SK-N-SH treated with all-trans-retinoic acid at 6 μM for 48 hours (cell line): ENCODE measurements at regions not wholly inside any gene's neighbourhood (a gene's known extent, or its start where the extent isn't known, plus 50 kb on each side); places are given as distances from the start of the nearest gene placed in this dataset.

Experiments used
- ATAC-seq: fragments of 200-7000 bp; cut with Tn5 transposase; 3 replicates; pipeline ENCODE4 v1.9.1; 2020; ENCODE audit warnings: mild to moderate bottlenecking, moderate library complexity
- BACH2 ChIP-seq: fragments of 250-450 bp; sonication (Bioruptor Pico); IDR thresholded peaks from 2 replicates; pipeline ENCODE4 v1.9.0; 2021; ENCODE audit warnings: mild to moderate bottlenecking, borderline replicate concordance
- CREB5 ChIP-seq: fragments of 250-450 bp; sonication (Bioruptor Pico); IDR thresholded peaks from 2 replicates; pipeline ENCODE4 v1.5.1; 2020; ENCODE audit warnings: low read depth, mild to moderate bottlenecking, moderate library complexity
- CSDC2 ChIP-seq: fragments of 250-450 bp; sonication (Bioruptor Pico); IDR thresholded peaks from 2 replicates; pipeline ENCODE4 v1.5.0; 2020; ENCODE audit warnings: mild to moderate bottlenecking, moderate library complexity
- CSRNP3 ChIP-seq: fragments of 250-450 bp; sonication (Bioruptor Pico); IDR thresholded peaks from 2 replicates; pipeline ENCODE4 v1.5.1; 2021; ENCODE audit warnings: mild to moderate bottlenecking, moderate library complexity
- ESRRG ChIP-seq: fragments of 250-450 bp; sonication (Bioruptor Pico); IDR thresholded peaks from 2 replicates; pipeline ENCODE4 v1.6.1; 2021; ENCODE audit warnings: mild to moderate bottlenecking
- ISL1 ChIP-seq: fragments of 250-450 bp; sonication (Bioruptor Pico); IDR thresholded peaks from 2 replicates; pipeline ENCODE4 v2.1.2; 2022; ENCODE audit warnings: mild to moderate bottlenecking, moderate library complexity
- OSR1 ChIP-seq: fragments of 250-450 bp; sonication (Bioruptor Pico); IDR thresholded peaks from 2 replicates; pipeline ENCODE4 v1.8.0; 2022; ENCODE audit warnings: moderate library complexity, mild to moderate bottlenecking, inconsistent platforms
- PATZ1 ChIP-seq: fragments of 250-450 bp; sonication (Bioruptor Pico); IDR thresholded peaks from 2 replicates; pipeline ENCODE4 v1.8.0; 2020; ENCODE audit warnings: mild to moderate bottlenecking, moderate library complexity, borderline replicate concordance
- POU6F1 ChIP-seq: fragments of 250-450 bp; sonication (Bioruptor Pico); IDR thresholded peaks from 2 replicates; pipeline ENCODE4 v1.8.0; 2021; ENCODE audit warnings: low read depth, mild to moderate bottlenecking, moderate library complexity, borderline replicate concordance
- PPARA ChIP-seq: fragments of 250-450 bp; sonication (Bioruptor Pico); IDR thresholded peaks from 2 replicates; pipeline ENCODE4 v1.5.0; 2020; ENCODE audit warnings: mild to moderate bottlenecking, borderline replicate concordance
- SNAI2 ChIP-seq: fragments of 250-450 bp; sonication (Bioruptor Pico); IDR thresholded peaks from 2 replicates; pipeline ENCODE4 v1.5.0; 2020; ENCODE audit warnings: mild to moderate bottlenecking, moderate library complexity
- TCF4 ChIP-seq: fragments of 250-450 bp; sonication (Bioruptor Pico); IDR thresholded peaks from 2 replicates; pipeline ENCODE4 v1.8.0; 2021; ENCODE audit warnings: mild to moderate bottlenecking, moderate library complexity, borderline replicate concordance
- TOX ChIP-seq: fragments of 250-450 bp; sonication (Bioruptor Pico); IDR thresholded peaks from 2 replicates; pipeline ENCODE4 v1.8.0; 2021; ENCODE audit warnings: mild to moderate bottlenecking, moderate library complexity, borderline replicate concordance
- TSHZ2 ChIP-seq: fragments of 250-450 bp; sonication (Bioruptor Pico); IDR thresholded peaks from 2 replicates; pipeline ENCODE4 v1.5.0; 2020; ENCODE audit warnings: mild to moderate bottlenecking, moderate library complexity
- ZC3H10 ChIP-seq: fragments of 250-450 bp; sonication (Bioruptor Pico); IDR thresholded peaks from 2 replicates; pipeline ENCODE4 v1.5.1; 2021; ENCODE audit warnings: mild to moderate bottlenecking, moderate library complexity
- ZFP3 ChIP-seq: fragments of 250-450 bp; sonication (Bioruptor Pico); IDR thresholded peaks from 2 replicates; pipeline ENCODE4 v1.5.0; 2020; ENCODE audit warnings: mild to moderate bottlenecking, moderate library complexity
- ZFP30 ChIP-seq: fragments of 450-650 bp; formaldehyde crosslinking; IDR thresholded peaks from 2 replicates; pipeline ENCODE4 v1.5.0; 2022; ENCODE audit warnings: mild to moderate bottlenecking, moderate library complexity
- ZNF565 ChIP-seq: fragments of 450-650 bp; formaldehyde crosslinking; conservative IDR thresholded peaks from 2 replicates; pipeline ENCODE4 v1.5.0; 2020; ENCODE audit warnings: low read depth, mild to moderate bottlenecking, moderate library complexity
- ZNF70 ChIP-seq: fragments of 450-650 bp; formaldehyde crosslinking; IDR thresholded peaks from 2 replicates; pipeline ENCODE4 v1.5.0; 2020; ENCODE audit warnings: mild to moderate bottlenecking, moderate library complexity
- ZNF8 ChIP-seq: fragments of 450-650 bp; formaldehyde crosslinking; IDR thresholded peaks from 2 replicates; pipeline ENCODE4 v1.5.0; 2020; ENCODE audit warnings: mild to moderate bottlenecking, moderate library complexity

GRCh38 chr7:155975490-155975889 is 163.2 kb upstream of the SHH start:
- no peak for TF ChIP-seq SNAI2
- TF ChIP-seq ZFP30 (CRISPR knock-in tag), result no peak
- TF ChIP-seq ZNF8, result no peak
- TF ChIP-seq ESRRG (CRISPR knock-in tag), result no peak
- TF ChIP-seq TCF4 (CRISPR knock-in tag), result no peak
- no peak for TF ChIP-seq OSR1 (CRISPR knock-in tag)
- TF ChIP-seq TSHZ2 (CRISPR knock-in tag), result no peak
- TF ChIP-seq CREB5, result no peak
- no peak for TF ChIP-seq ZNF565 (CRISPR knock-in tag)
- TF ChIP-seq PPARA (CRISPR knock-in tag), result no peak
- TF ChIP-seq ISL1 (CRISPR knock-in tag), result no peak
- no peak for TF ChIP-seq ZC3H10 (CRISPR knock-in tag)
- TF ChIP-seq ZNF70 (CRISPR knock-in tag), result no peak
- no peak for TF ChIP-seq PATZ1 (CRISPR knock-in tag)
- TF ChIP-seq POU6F1, result no peak
- no peak for TF ChIP-seq ZFP3
- no peak for TF ChIP-seq BACH2 (CRISPR knock-in tag)
- no peak for ATAC-seq

- TF ChIP-seq CREB5 (no peak), CSRNP3 (no peak), ZC3H10 (CRISPR knock-in tag) (no peak), CSDC2 (CRISPR knock-in tag) (no peak), POU6F1 (no peak), ZNF565 (CRISPR knock-in tag) (no peak), ZNF70 (CRISPR knock-in tag) (no peak), TOX (CRISPR knock-in tag) (no peak)
- ATAC-seq, result no peak
These were observed 162.1 kb upstream of the SHH start for GRCh38 chr7:155974186-155974897.
